Activated B cell treated with CpG ODN at 0.5 μM for 24 hours (primary cell): ENCODE measurements at regions not wholly inside any gene's neighbourhood (a gene's known extent, or its start where the extent isn't known, plus 50 kb on each side); places are given as distances from the start of the nearest gene placed in this dataset.
A peak's percentile ranks its signal among the peaks of the same experiment; 100 is the strongest.

Source experiments
- ATAC-seq: fragments of 200-7000 bp; cut with Tn5 transposase; one replicate; pipeline ENCODE4 v1.10.0; 2021; ENCODE audit warnings: low read depth, mild to moderate bottlenecking, moderate library complexity
- CTCF ChIA-PET: fragments of 350-600 bp; sonication (Branson Sonifier 250); formaldehyde crosslinking; loops from one replicate; lab custom pipeline; 2021; ENCODE audit warnings: antibody characterized with exemption; lab: Charles Lee
- POLR2A ChIA-PET: fragments of 350-600 bp; sonication (Branson Sonifier 250); formaldehyde crosslinking; loops from one replicate; lab custom pipeline; 2021; ENCODE audit warnings: antibody characterized with exemption; lab: Charles Lee
- DNase-seq: peaks from one replicate; pipeline ENCODE4 v3.0.0; 2022
- H3K27ac Mint-ChIP-seq: one replicate; pipeline ENCODE4 v1.8.0; 2020; ENCODE audit warnings: mixed read lengths
- H3K27me3 Mint-ChIP-seq: one replicate; pipeline ENCODE4 v1.8.0; 2021; ENCODE audit warnings: mixed read lengths
- H3K36me3 Mint-ChIP-seq: one replicate; pipeline ENCODE4 v1.8.0; 2021; ENCODE audit warnings: low read depth, mixed read lengths
- H3K4me1 Mint-ChIP-seq: one replicate; pipeline ENCODE4 v1.8.0; 2021; ENCODE audit warnings: mixed read lengths
- H3K4me3 Mint-ChIP-seq: one replicate; pipeline ENCODE4 v1.8.0; 2020; ENCODE audit warnings: mild to moderate bottlenecking, mixed read lengths
- H3K9me3 Mint-ChIP-seq: one replicate; pipeline ENCODE4 v1.8.0; 2020; ENCODE audit warnings: mixed read lengths
- CTCF ChIP-seq: fragments of 200-600 bp; IDR thresholded peaks from one replicate; pipeline ENCODE4 v1.8.0; 2022; ENCODE audit warnings: antibody characterized with exemption, mild to moderate bottlenecking
- intact Hi-C: fragments of 100-400 bp; cut with micrococcal nuclease; formaldehyde crosslinking; loops from one replicate; pipeline ENCODE4 v1.15.1; 2024

GRCh38 chr13:50167224-50167947 is 152.1 kb downstream of the KCNRG start:
- Mint-ChIP-seq H3K27ac (peak overlapping the region; percentile 66), H3K4me3 (no peak overlapping the region), H3K27me3 (no peaks in the 10 kb centered on the region), H3K36me3 (no peaks in the 10 kb centered on the region), H3K9me3 (no peaks in the 10 kb centered on the region), H3K4me1 (peaks cover 12% of the 10 kb centered on the region)
- TF ChIP-seq CTCF, result no peak
- intact Hi-C loops, result loop anchor here (2.0 kb wide), 1 partner anchor 69 kb away; no protein-coding TSS in a partner anchor
- ChIA-PET CTCF (interaction anchor here (0.9 to 1.3 kb wide), 3 partner anchors 29 to 633 kb away, joined by 3 to 8 read pairs (median 4); no protein-coding TSS in a partner anchor), POLR2A (interaction anchor here (0.6 to 2.6 kb wide), 17 partner anchors 9 to 634 kb away, joined by 3 to 31 read pairs (median 4); partner anchors contain the start of gene TRIM13)
- DNase-seq (no peak), ATAC-seq (peak; percentile 87)

GRCh38 chr13:50167967-50168366 is 152.7 kb downstream of the KCNRG start:
- ChIA-PET CTCF (interaction anchor here (1.2 to 1.3 kb wide), 2 partner anchors 28 to 633 kb away, joined by 4 to 8 read pairs; no protein-coding TSS in a partner anchor), POLR2A (interaction anchor here (0.9 to 2.6 kb wide), 10 partner anchors 9 to 633 kb away, joined by 3 to 31 read pairs (median 7); no protein-coding TSS in a partner anchor)
- ATAC-seq, result no peak
- H3K4me1 Mint-ChIP-seq, result peaks cover 12% of the 10 kb centered on the region
- no peak for DNase-seq
- no peaks in the 10 kb centered on the region for H3K36me3 Mint-ChIP-seq
- H3K27ac Mint-ChIP-seq, result peak overlapping the region; percentile 66
- H3K4me3 Mint-ChIP-seq, result no peak overlapping the region
- H3K9me3 Mint-ChIP-seq, result no peaks in the 10 kb centered on the region
- intact Hi-C loops, result loop anchor here (2.0 kb wide), 1 partner anchor 69 kb away; no protein-coding TSS in a partner anchor
- no peak for TF ChIP-seq CTCF
- H3K27me3 Mint-ChIP-seq, result no peaks in the 10 kb centered on the region

- no peaks in the 10 kb centered on the region for H3K36me3 Mint-ChIP-seq
- CTCF ChIA-PET, result no interaction called here
- no peak overlapping the region for H3K4me3 Mint-ChIP-seq
- intact Hi-C loops, result no loop called here
- ATAC-seq, result no peak
- no peak for DNase-seq
- H3K27ac Mint-ChIP-seq, result no peak overlapping the region
- H3K4me1 Mint-ChIP-seq, result peaks cover 12% of the 10 kb centered on the region
- POLR2A ChIA-PET, result interaction anchor here (0.5 to 2.6 kb wide), 5 partner anchors 38 to 1264 kb away, joined by 3 to 31 read pairs (median 4); no protein-coding TSS in a partner anchor
- TF ChIP-seq CTCF, result no peak
- no peaks in the 10 kb centered on the region for H3K9me3 Mint-ChIP-seq
- H3K27me3 Mint-ChIP-seq, result no peaks in the 10 kb centered on the region
These were observed 153.5 kb downstream of the KCNRG start for GRCh38 chr13:50168786-50169185.

GRCh38 chr13:50170447-50171037 is 155.3 kb downstream of the KCNRG start:
- H3K27ac Mint-ChIP-seq, result no peak overlapping the region
- no peak overlapping the region for H3K4me3 Mint-ChIP-seq
- no peaks in the 10 kb centered on the region for H3K27me3 Mint-ChIP-seq
- peaks cover 12% of the 10 kb centered on the region for H3K4me1 Mint-ChIP-seq
- TF ChIP-seq CTCF, result no peak
- DNase-seq (no peak), ATAC-seq (no peak)
- no peaks in the 10 kb centered on the region for H3K36me3 Mint-ChIP-seq
- ChIA-PET CTCF (no interaction called here), POLR2A (no interaction called here)
- intact Hi-C loops, result no loop called here
- H3K9me3 Mint-ChIP-seq, result peaks cover 2% of the 10 kb centered on the region
